ENCODE measurements at regions not wholly inside any gene's neighbourhood (a gene's known extent, or its start where the extent isn't known, plus 50 kb on each side); places are given as distances from the start of the nearest gene placed in this dataset.
"Not testable (repeated sequence)": the region's sequence is repeated elsewhere in the genome, so short reads cannot be mapped to it uniquely, and the experiment has no call there.

GRCh38 chr17:6261466-6261865 lies 173.5 kb downstream of the AIPL1 start:
- intact Hi-C loops (cut with micrococcal nuclease): no loop called here
- no peak for DNase-seq
- peaks cover 9% of the 10 kb centered on the region for H3K27me3 Mint-ChIP-seq
- H3K9me3 Mint-ChIP-seq: no peaks in the 10 kb centered on the region
- no peaks in the 10 kb centered on the region for H3K4me1 Mint-ChIP-seq
- no peaks in the 10 kb centered on the region for H3K36me3 Mint-ChIP-seq (ENCODE audit: low read depth)
- no peak overlapping the region for H3K4me3 Mint-ChIP-seq
- no peak overlapping the region for H3K27ac Mint-ChIP-seq

GRCh38 chr17:6259899-6260298 lies 175.0 kb downstream of the AIPL1 start:
- Mint-ChIP-seq H3K4me3 (no peak overlapping the region), H3K9me3 (no peaks in the 10 kb centered on the region), H3K27me3 (peaks cover 9% of the 10 kb centered on the region), H3K36me3 (ENCODE audit: low read depth) (no peaks in the 10 kb centered on the region), H3K4me1 (no peaks in the 10 kb centered on the region), H3K27ac (no peak overlapping the region)
- intact Hi-C loops (cut with micrococcal nuclease): no loop called here
- no peak for DNase-seq

GRCh38 chr17:6257336-6257735 lies 177.6 kb downstream of the AIPL1 start:
- Mint-ChIP-seq H3K4me1 (no peaks in the 10 kb centered on the region), H3K27ac (no peak overlapping the region), H3K4me3 (no peak overlapping the region), H3K36me3 (ENCODE audit: low read depth) (no peaks in the 10 kb centered on the region), H3K9me3 (no peaks in the 10 kb centered on the region), H3K27me3 (peaks cover 9% of the 10 kb centered on the region)
- DNase-seq: no peak
- intact Hi-C loops (cut with micrococcal nuclease): no loop called here

GRCh38 chr17:6255322-6255721 lies 179.6 kb downstream of the AIPL1 start:
- Mint-ChIP-seq H3K9me3 (no peaks in the 10 kb centered on the region), H3K27ac (no peak overlapping the region), H3K4me1 (no peaks in the 10 kb centered on the region), H3K4me3 (no peak overlapping the region), H3K27me3 (peaks cover 9% of the 10 kb centered on the region), H3K36me3 (ENCODE audit: low read depth) (no peaks in the 10 kb centered on the region)
- no peak for DNase-seq
- intact Hi-C loops (cut with micrococcal nuclease): no loop called here

GRCh38 chr17:6254036-6254435 lies 180.9 kb downstream of the AIPL1 start:
- Mint-ChIP-seq H3K36me3 (ENCODE audit: low read depth) (no peaks in the 10 kb centered on the region), H3K4me1 (no peaks in the 10 kb centered on the region), H3K27me3 (peaks cover 9% of the 10 kb centered on the region), H3K4me3 (no peak overlapping the region), H3K9me3 (no peaks in the 10 kb centered on the region), H3K27ac (no peak overlapping the region)
- intact Hi-C loops (cut with micrococcal nuclease): no loop called here
- no peak for DNase-seq

GRCh38 chr17:6251640-6252039 lies 181.5 kb downstream of the WSCD1 start:
- H3K36me3 Mint-ChIP-seq (ENCODE audit: low read depth); H3K4me1 Mint-ChIP-seq; H3K27me3 Mint-ChIP-seq; DNase-seq; H3K27ac Mint-ChIP-seq; H3K9me3 Mint-ChIP-seq; intact Hi-C loops (cut with micrococcal nuclease); H3K4me3 Mint-ChIP-seq: not testable (repeated sequence)

GRCh38 chr17:6249732-6250131 lies 179.6 kb downstream of the WSCD1 start:
- no peak for DNase-seq
- Mint-ChIP-seq H3K9me3 (no peaks in the 10 kb centered on the region), H3K27me3 (no peaks in the 10 kb centered on the region), H3K36me3 (ENCODE audit: low read depth) (no peaks in the 10 kb centered on the region), H3K27ac (no peak overlapping the region), H3K4me1 (no peaks in the 10 kb centered on the region), H3K4me3 (no peak overlapping the region)
- intact Hi-C loops (cut with micrococcal nuclease): no loop called here

GRCh38 chr17:6248061-6248460 lies 177.9 kb downstream of the WSCD1 start:
- Mint-ChIP-seq H3K4me3 (no peak overlapping the region), H3K27me3 (no peaks in the 10 kb centered on the region), H3K36me3 (ENCODE audit: low read depth) (no peaks in the 10 kb centered on the region), H3K9me3 (no peaks in the 10 kb centered on the region), H3K27ac (no peak overlapping the region), H3K4me1 (no peaks in the 10 kb centered on the region)
- intact Hi-C loops (cut with micrococcal nuclease): no loop called here
- DNase-seq: no peak

- H3K27me3 Mint-ChIP-seq: no peaks in the 10 kb centered on the region
- H3K4me3 Mint-ChIP-seq: no peak overlapping the region
- intact Hi-C loops (cut with micrococcal nuclease): no loop called here
- no peaks in the 10 kb centered on the region for H3K4me1 Mint-ChIP-seq
- no peaks in the 10 kb centered on the region for H3K36me3 Mint-ChIP-seq (ENCODE audit: low read depth)
- no peak overlapping the region for H3K27ac Mint-ChIP-seq
- no peaks in the 10 kb centered on the region for H3K9me3 Mint-ChIP-seq
- no peak for DNase-seq
These were observed 175.4 kb downstream of the WSCD1 start for GRCh38 chr17:6245301-6246177.

GRCh38 chr17:6244796-6245195 lies 174.6 kb downstream of the WSCD1 start:
- no peaks in the 10 kb centered on the region for H3K36me3 Mint-ChIP-seq (ENCODE audit: low read depth)
- intact Hi-C loops (cut with micrococcal nuclease): no loop called here
- no peak overlapping the region for H3K4me3 Mint-ChIP-seq
- H3K27ac Mint-ChIP-seq: no peak overlapping the region
- no peaks in the 10 kb centered on the region for H3K4me1 Mint-ChIP-seq
- DNase-seq: no peak
- no peaks in the 10 kb centered on the region for H3K27me3 Mint-ChIP-seq
- no peaks in the 10 kb centered on the region for H3K9me3 Mint-ChIP-seq

GRCh38 chr17:6244253-6244652 lies 174.1 kb downstream of the WSCD1 start:
- H3K4me3 Mint-ChIP-seq: no peak overlapping the region
- no peaks in the 10 kb centered on the region for H3K27me3 Mint-ChIP-seq
- intact Hi-C loops (cut with micrococcal nuclease): no loop called here

GRCh38 chr17:6243186-6243585 lies 173.0 kb downstream of the WSCD1 start:
- Mint-ChIP-seq H3K27ac (no peak overlapping the region), H3K27me3 (peaks cover 3% of the 10 kb centered on the region), H3K4me1 (no peaks in the 10 kb centered on the region), H3K4me3 (no peak overlapping the region), H3K9me3 (no peaks in the 10 kb centered on the region), H3K36me3 (ENCODE audit: low read depth) (no peaks in the 10 kb centered on the region)
- DNase-seq: no peak
- intact Hi-C loops (cut with micrococcal nuclease): no loop called here

More at GRCh38 chr17:6244253-6244652, 174.1 kb downstream of the WSCD1 start:
- Mint-ChIP-seq H3K9me3 (no peaks in the 10 kb centered on the region), H3K4me1 (no peaks in the 10 kb centered on the region), H3K27ac (no peak overlapping the region), H3K36me3 (ENCODE audit: low read depth) (no peaks in the 10 kb centered on the region)
- DNase-seq: no peak

- Mint-ChIP-seq H3K4me1 (no peaks in the 10 kb centered on the region), H3K27ac (no peak overlapping the region), H3K9me3 (no peaks in the 10 kb centered on the region), H3K27me3 (peaks cover 4% of the 10 kb centered on the region), H3K4me3 (no peak overlapping the region), H3K36me3 (ENCODE audit: low read depth) (no peaks in the 10 kb centered on the region)
- DNase-seq: no peak
- intact Hi-C loops (cut with micrococcal nuclease): no loop called here
These were observed 171.8 kb downstream of the WSCD1 start for GRCh38 chr17:6241996-6242395.

GRCh38 chr17:6241381-6241780 lies 171.2 kb downstream of the WSCD1 start:
- Mint-ChIP-seq H3K9me3 (no peaks in the 10 kb centered on the region), H3K4me1 (no peaks in the 10 kb centered on the region), H3K27ac (no peak overlapping the region), H3K4me3 (no peak overlapping the region), H3K27me3 (peaks cover 4% of the 10 kb centered on the region), H3K36me3 (ENCODE audit: low read depth) (no peaks in the 10 kb centered on the region)
- intact Hi-C loops (cut with micrococcal nuclease): no loop called here
- DNase-seq: no peak

GRCh38 chr17:6240601-6241000 lies 170.4 kb downstream of the WSCD1 start:
- Mint-ChIP-seq H3K4me3 (no peak overlapping the region), H3K4me1 (no peaks in the 10 kb centered on the region)
- DNase-seq: no peak

More at GRCh38 chr17:6240601-6241000, 170.4 kb downstream of the WSCD1 start:
- H3K27me3 Mint-ChIP-seq: peaks cover 4% of the 10 kb centered on the region
- no peaks in the 10 kb centered on the region for H3K9me3 Mint-ChIP-seq
- no peaks in the 10 kb centered on the region for H3K36me3 Mint-ChIP-seq (ENCODE audit: low read depth)
- H3K27ac Mint-ChIP-seq: no peak overlapping the region
- intact Hi-C loops (cut with micrococcal nuclease): no loop called here
